Cerebellar nuclear complex (tissue), 1 donor: ENCODE measurements at regions not wholly inside any gene's neighbourhood (a gene's known extent, or its start where the extent isn't known, plus 50 kb on each side); places are given as distances from the start of the nearest gene placed in this dataset.

ENCODE experiments used
- DNase-seq, 2 experiments: peaks; one replicate each; lab custom pipeline; 2025; lab: John Stamatoyannopoulos, UW

- no peak for DNase-seq
Measured at GRCh38 chrX:39952989-39953388, 144.8 kb downstream of the BCOR start.

- DNase-seq: no peak
Measured at GRCh38 chrX:39953879-39954278, 143.9 kb downstream of the BCOR start.

GRCh38 chrX:39954851-39955250 is 142.9 kb downstream of the BCOR start:
- no peak for DNase-seq

- no peak for DNase-seq
Measured at GRCh38 chrX:39955625-39956024, 142.1 kb downstream of the BCOR start.

GRCh38 chrX:39956803-39957394 is 140.9 kb downstream of the BCOR start:
- DNase-seq: no peak

GRCh38 chrX:39957816-39958566 is 139.8 kb downstream of the BCOR start:
- DNase-seq: no peak

- DNase-seq: no peak
Measured at GRCh38 chrX:39958850-39959249, 138.9 kb downstream of the BCOR start.

- no peak for DNase-seq
Measured at GRCh38 chrX:39960219-39960618, 137.5 kb downstream of the BCOR start.

- DNase-seq: no peak
Measured at GRCh38 chrX:39961441-39961840, 136.3 kb downstream of the BCOR start.

- DNase-seq: no peak
Measured at GRCh38 chrX:39965051-39965573, 132.6 kb downstream of the BCOR start.

- no peak for DNase-seq
Measured at GRCh38 chrX:39966176-39966575, 131.6 kb downstream of the BCOR start.

GRCh38 chrX:39967348-39967747 is 130.4 kb downstream of the BCOR start:
- DNase-seq: no peak

GRCh38 chrX:39969099-39969818 is 128.5 kb downstream of the BCOR start:
- DNase-seq: no peak

GRCh38 chrX:39969819-39970504 is 127.8 kb downstream of the BCOR start:
- no peak for DNase-seq

- no peak for DNase-seq
Measured at GRCh38 chrX:39971760-39972159, 126.0 kb downstream of the BCOR start.

GRCh38 chrX:39972340-39972739 is 125.4 kb downstream of the BCOR start:
- no peak for DNase-seq

GRCh38 chrX:39973810-39974209 is 123.9 kb downstream of the BCOR start:
- no peak for DNase-seq

GRCh38 chrX:39974270-39974669 is 123.5 kb downstream of the BCOR start:
- DNase-seq: no peak

- DNase-seq: no peak
Measured at GRCh38 chrX:39975101-39975925, 122.4 kb downstream of the BCOR start.

- DNase-seq: no peak
Measured at GRCh38 chrX:39981946-39982345, 115.8 kb downstream of the BCOR start.

GRCh38 chrX:39982948-39983347 is 114.8 kb downstream of the BCOR start:
- no peak for DNase-seq
